Brain microvascular endothelial cell (primary cell): ENCODE measurements at regions not wholly inside any gene's neighbourhood (a gene's known extent, or its start where the extent isn't known, plus 50 kb on each side); places are given as distances from the start of the nearest gene placed in this dataset.
"Not testable (repeated sequence)": the region's sequence is repeated elsewhere in the genome, so short reads cannot be mapped to it uniquely, and the experiment has no call there.

ENCODE experiments used
- DNase-seq: peaks from one replicate; pipeline ENCODE4 v3.0.0-alpha.2; 2020
- H3K27ac ChIP-seq: fragments of 250-450 bp; sonication (Bioruptor Pico); 2 replicates; pipeline ENCODE4 v1.5.1; 2020; ENCODE audit warnings: mild to moderate bottlenecking, moderate library complexity
- H3K27me3 ChIP-seq: fragments of 250-450 bp; sonication (Bioruptor Pico); replicated peaks from 2 replicates; pipeline ENCODE4 v1.5.1; 2020; ENCODE audit warnings: mild to moderate bottlenecking
- H3K36me3 ChIP-seq: fragments of 250-450 bp; sonication (Bioruptor Pico); replicated peaks from 2 replicates; pipeline ENCODE4 v1.5.1; 2020; ENCODE audit warnings: mild to moderate bottlenecking
- H3K4me3 ChIP-seq: 2 replicates; pipeline ENCODE4 v1.5.1; 2011; ENCODE audit warnings: low read depth, mild to moderate bottlenecking, control low read depth, low read length, moderate library complexity
- in situ Hi-C: cut with HindIII; loops from 2 replicates; pipeline ENCODE4 v1.10.0; 2017; ENCODE audit warnings: low sequenced_read_pairs, low pct_ligation_motif_present

DNA sequence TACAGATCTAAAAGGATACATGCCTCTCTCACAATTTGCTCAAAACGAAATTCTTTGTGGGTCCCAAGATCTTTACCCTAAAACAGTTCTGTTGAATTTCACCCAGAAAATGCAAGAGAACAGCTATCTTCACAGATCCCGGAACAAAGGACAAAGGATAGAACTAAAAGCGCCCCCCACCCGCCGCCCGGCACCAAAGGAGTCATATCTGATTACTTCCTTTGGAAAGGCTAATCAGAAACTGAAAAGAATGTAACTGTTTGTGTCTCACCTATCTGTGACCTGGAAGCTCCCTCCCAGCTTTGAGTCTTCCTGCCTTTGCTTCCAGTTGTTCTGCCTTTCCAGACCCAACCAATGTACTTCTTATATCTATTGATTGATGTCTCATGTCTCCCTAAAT, 247.9 kb upstream of the FAM240B start:
- H3K27me3 ChIP-seq, DNase-seq, in situ Hi-C loops, H3K36me3 ChIP-seq, H3K4me3 ChIP-seq, H3K27ac ChIP-seq: not testable (repeated sequence)

DNA sequence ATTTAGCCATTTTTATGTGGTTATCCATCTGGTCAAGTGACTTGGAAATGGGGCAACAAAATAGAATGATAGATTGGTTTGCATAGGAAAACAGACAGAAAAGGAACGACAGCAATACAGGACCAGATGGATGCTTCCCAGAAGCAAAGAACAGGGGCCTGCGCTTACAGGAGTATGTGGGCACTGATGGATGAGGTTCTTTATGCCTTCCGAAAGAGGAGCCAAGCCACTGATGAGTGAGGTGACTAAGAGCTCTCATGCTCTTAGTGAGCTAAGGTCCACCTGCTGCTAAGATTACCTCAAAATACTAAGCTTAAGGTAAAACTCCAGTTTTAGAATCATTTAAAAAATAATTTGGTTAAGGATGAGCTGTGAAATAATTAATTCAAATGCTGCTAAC, 247.4 kb upstream of the FAM240B start:
- DNase-seq, in situ Hi-C loops, H3K4me3 ChIP-seq, H3K36me3 ChIP-seq, H3K27me3 ChIP-seq, H3K27ac ChIP-seq: not testable (repeated sequence)

DNA sequence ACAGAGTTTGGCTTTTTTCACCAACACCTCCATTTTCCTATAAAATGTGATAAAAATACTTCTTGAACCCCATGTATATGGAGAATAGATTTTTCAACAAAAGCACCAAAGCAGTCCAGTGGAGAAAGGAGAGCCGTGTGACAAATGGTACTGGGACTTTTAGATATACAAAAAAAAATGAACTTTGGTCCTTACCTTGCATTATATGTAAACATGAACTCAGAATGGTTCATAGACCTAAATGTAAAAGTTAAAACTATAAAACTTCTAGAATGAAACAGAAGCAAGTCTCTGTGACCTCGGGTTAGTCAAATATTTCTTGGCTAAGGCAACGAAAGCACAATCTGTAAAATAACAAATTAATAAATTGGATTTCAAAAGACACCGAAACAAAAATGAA, 239.9 kb upstream of the FAM240B start:
- in situ Hi-C loops, DNase-seq, H3K4me3 ChIP-seq, H3K27me3 ChIP-seq, H3K36me3 ChIP-seq, H3K27ac ChIP-seq: not testable (repeated sequence)

DNA sequence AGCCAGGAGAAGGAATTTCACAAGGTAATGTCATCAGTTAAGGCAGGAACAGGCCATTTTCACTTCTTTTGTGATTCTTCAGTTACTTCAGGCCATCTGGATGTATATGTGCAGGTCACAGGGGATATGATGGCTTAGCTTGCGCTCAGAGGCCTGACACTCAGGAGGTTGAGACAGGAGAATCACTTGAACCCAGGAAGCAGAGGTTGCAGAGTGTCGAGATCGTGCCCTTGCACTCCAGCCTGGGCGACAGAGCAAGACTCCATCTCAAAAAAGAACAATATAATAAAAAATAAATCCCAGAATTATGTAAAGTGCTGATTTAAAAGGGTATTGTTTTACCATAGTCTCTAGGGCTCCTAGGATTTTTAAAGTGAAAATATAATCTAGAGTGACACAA, 235.9 kb upstream of the FAM240B start:
- in situ Hi-C loops, H3K36me3 ChIP-seq, DNase-seq, H3K27ac ChIP-seq, H3K4me3 ChIP-seq, H3K27me3 ChIP-seq: not testable (repeated sequence)

DNA sequence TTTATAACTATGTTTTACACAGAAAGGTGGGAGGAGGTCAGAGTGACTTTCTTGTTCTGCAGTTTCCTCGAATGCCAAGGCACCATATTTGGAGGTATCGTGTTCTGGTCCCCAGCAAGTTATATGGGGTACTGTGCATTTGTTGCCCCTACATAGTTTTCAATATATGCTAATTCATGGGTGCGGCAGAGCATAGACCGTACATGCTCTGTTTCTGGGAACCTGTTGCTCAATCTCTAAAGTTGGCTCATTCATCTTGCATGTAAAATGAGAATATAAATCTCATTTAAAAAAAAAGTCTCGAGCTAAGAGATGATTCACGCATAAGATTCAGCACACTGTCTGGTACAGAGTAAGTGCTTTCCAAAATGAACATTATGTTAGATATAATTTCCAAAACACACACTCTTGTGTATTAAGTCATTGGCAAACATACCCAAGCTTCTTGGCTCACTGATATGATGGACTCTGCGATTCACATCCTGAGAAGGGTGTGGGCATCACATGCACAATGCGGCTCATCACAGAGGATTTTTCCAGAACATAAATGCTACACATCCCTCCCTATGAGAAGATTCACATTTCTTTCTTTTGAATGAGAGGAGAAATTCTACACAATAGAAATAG, 232.9 kb upstream of the FAM240B start:
- H3K4me3 ChIP-seq, H3K27me3 ChIP-seq, in situ Hi-C loops, H3K36me3 ChIP-seq, DNase-seq, H3K27ac ChIP-seq: not testable (repeated sequence)

DNA sequence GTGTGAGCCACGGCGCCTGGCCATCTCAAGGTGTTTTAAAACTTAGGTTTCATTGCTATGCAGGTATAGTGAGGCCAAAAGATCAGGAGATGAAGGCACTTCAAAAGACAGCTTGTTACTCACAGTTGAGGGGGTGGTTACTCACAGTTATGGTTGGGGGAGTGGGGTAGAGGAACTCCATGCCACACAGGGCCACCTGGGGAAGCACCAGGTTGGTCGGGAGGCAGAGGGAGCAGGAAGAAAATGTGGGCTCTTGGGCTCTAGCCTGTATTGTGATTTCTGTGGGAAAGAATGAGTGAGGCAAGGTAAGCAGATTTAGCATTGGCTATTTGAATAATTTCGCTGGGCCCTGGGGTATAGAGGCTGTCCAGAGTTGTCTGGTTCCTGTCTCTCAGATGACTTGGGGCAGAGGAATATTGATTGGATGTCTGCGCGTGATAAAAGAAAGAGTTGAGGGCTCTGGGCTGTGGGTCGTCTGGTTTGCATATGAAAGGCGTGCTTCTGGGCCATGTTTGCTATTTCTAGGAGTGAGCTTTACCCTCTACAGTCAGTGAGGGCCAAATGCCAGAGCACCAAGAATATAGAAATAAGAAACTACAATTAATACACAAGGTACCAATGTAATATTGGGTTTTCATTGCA, 226.1 kb upstream of the FAM240B start:
- DNase-seq, H3K36me3 ChIP-seq, H3K27me3 ChIP-seq, H3K27ac ChIP-seq, in situ Hi-C loops, H3K4me3 ChIP-seq: not testable (repeated sequence)

DNA sequence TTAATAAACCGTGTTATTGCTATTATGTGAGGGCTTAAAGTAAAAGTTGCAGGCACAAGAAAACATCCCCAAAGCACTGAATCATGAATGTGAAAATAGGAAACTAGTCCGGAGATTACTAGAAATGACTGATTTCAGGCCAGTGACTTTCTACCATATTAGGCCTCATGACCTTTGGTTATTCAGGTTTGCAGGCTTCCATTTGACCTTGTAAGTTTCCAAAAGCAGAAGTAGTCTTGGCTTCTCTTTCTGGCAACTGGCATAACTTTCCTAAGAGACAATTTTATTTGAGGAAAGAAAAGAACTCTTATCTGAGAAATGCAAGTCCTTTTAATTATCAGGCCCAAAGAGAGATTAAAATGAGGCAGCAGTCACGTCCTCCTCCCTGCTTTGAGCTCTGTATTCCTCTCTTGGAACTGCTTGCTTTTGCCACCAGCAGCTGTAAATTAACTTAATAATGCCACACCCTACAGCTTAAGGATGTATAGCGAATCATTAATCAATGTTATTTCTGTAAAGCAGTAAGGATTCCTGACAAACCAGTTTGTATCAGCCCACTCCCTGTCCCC, 225.0 kb upstream of the FAM240B start:
- DNase-seq, H3K27me3 ChIP-seq, H3K36me3 ChIP-seq, H3K27ac ChIP-seq, H3K4me3 ChIP-seq, in situ Hi-C loops: not testable (repeated sequence)

DNA sequence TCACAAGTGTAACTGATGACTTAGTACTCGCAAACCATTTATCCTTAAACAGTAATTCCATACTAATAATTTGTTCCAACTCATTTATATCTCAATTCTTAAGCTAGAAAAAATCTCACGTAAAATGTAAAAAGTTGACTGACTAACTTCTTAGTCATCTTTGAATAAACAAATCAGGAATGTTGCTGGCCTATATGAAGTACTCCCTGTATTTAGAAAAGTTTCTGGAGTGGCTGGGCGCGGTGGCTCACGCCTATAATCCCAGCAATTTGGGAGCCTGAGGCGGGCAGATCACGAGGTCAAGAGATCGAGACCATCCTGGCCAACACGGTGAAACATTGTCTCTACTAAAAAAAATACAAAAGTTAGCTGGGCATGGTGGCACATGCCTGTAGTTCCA, 220.6 kb upstream of the FAM240B start:
- DNase-seq, H3K27me3 ChIP-seq, H3K27ac ChIP-seq, H3K36me3 ChIP-seq, in situ Hi-C loops, H3K4me3 ChIP-seq: not testable (repeated sequence)

DNA sequence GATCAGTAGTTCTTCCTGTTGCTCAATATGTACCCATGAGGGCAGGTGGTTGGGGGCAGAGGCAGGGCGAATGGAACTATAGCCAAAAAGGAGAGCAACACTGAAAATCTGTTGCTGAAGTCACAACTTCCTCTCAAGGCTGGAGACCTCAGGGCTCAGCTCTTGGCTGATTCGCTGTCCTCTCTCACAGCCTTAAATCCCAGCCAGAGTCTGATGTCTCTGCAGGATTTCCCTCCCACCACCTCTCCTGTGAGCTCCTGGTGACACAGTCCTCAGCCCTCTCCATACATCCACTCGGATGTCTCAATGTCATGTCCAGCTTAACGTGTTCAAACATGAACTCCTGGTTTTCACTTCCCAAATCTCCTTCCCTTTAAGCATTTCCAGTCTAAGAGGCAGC, 218.7 kb upstream of the FAM240B start:
- H3K27ac ChIP-seq, in situ Hi-C loops, H3K36me3 ChIP-seq, DNase-seq, H3K27me3 ChIP-seq, H3K4me3 ChIP-seq: not testable (repeated sequence)

DNA sequence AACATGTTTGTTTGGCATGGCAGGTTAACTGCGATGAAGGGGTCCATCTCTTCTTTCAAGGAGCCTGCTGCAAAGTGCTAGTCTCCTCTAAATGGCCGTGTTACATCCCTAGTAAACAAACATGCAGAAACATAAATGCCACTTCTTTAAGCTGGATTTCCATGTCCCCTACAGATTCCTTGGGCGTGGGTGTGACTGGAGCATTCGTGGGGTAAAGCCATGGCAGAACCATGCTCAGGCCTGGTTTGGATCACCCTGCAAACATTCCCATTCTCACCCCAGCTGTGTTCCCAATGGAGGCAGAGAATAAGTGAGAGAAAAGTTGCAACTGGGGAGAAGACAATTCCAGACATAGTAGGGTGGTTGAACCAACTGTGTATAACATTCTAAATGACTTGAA, 208.0 kb upstream of the FAM240B start:
- in situ Hi-C loops, H3K36me3 ChIP-seq, H3K27me3 ChIP-seq, H3K4me3 ChIP-seq, H3K27ac ChIP-seq, DNase-seq: not testable (repeated sequence)

DNA sequence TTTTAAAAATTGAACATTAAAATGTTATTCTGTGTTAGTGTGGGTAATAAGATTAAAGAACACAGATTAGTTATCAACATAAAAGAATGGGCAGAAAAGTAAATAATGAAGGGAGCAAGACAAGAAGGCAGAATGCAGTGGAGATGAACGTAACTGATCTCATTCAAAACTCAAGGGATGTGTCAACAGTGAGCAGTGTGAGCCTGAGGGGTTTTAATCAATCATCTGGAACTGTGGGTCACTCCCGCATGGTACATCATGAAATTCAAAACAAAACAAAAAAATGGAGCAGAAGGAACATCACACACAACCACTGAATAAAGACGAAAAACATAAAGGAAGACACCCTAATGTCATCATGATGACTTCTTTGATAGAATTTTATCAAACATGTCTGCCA, 206.6 kb upstream of the FAM240B start:
- in situ Hi-C loops, H3K4me3 ChIP-seq: not testable (repeated sequence)

DNA sequence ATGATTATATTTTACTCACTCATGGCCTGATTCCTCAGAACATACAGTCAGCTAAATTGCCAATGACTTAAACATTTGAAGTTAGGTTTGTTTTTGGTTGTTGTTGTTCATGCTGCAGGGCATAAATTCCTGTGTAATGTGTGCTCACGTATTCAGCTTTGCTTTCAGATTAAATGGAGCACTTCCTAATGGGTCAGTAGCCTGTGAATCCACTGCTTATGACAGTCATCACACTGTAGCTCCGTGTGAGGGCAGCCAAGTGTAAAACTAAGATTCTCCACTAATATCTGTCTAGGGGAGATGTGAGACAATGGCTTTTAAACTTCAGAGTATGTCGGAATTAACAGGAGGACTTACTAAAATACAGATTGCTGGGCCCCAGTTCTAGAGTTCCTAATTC, 201.3 kb upstream of the FAM240B start:
- in situ Hi-C loops, H3K36me3 ChIP-seq, H3K27me3 ChIP-seq, H3K4me3 ChIP-seq, H3K27ac ChIP-seq, DNase-seq: not testable (repeated sequence)

More for the DNA sequence above, 206.6 kb upstream of the FAM240B start:
- not testable (repeated sequence) for DNase-seq, H3K36me3 ChIP-seq, H3K27me3 ChIP-seq, H3K27ac ChIP-seq

DNA sequence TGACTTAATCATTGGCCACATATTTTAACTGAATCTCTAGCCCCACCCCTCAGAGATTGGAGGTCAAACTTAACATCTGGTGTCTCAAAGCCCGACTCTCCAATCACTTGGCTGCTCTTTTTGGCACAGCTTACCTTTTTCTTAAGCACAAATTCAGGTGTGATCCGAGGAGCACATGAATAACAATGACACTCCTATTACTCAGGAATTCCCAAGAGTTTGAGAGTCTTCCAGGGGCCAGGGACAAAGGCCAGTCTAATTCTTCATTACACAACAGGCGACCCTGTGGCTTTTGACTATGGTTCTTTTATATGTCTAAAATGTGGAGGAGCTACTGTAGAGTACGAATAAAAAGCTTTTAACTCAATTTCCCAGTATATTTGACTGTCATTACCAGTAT, 190.7 kb upstream of the FAM240B start:
- H3K4me3 ChIP-seq, H3K27ac ChIP-seq, in situ Hi-C loops, DNase-seq, H3K36me3 ChIP-seq, H3K27me3 ChIP-seq: not testable (repeated sequence)

DNA sequence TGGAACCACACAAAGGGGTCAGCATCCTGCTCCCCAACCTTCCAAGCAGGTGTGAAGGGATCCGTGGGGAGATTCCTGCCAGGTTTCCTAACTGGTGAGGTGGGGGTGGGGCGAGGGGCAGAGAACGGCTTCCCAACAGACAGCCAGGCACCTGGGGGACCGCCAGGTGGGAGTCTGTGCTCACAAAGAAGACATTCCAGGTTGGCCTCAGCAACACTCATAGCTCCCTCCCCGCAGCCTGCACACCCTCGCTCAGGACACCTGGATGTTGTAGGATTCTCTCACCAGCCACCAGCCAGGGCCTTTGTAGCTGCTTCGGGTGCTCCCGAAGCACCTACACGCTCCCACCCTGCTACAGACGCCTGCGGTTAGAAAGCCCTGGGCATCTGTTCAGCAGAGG, 184.8 kb upstream of the FAM240B start:
- DNase-seq, H3K27ac ChIP-seq, H3K4me3 ChIP-seq, in situ Hi-C loops, H3K36me3 ChIP-seq, H3K27me3 ChIP-seq: not testable (repeated sequence)

DNA sequence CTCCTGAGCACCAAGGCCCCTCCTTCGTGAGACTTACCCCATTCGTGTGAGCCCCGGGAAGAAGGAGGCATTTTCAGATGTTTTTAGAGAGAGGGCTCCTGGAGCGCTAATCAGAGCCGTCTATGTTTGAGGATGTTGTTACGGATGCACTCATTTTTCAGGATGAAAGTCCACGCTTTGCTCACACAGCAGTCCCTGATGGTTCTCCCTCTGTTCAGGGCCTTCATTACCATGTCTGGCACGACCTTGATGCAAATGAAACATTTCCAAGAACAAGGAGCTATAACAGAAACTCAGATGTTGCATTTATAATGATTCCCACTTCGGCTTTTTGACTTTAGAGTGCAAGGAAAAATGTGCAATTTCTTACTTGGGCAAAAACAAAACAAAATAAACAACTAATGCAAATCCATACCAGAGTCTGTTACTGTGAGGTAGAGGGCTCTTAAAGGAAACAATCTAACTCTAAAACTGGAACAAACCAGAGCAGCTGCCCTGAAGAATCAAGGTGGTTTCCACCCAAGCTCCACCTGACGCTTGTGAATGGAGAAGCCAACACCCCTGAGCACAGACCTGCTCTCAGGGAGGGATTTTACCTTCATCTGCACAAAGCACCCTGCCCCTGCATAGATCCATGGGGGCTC, 181.7 kb upstream of the FAM240B start:
- H3K27ac ChIP-seq, DNase-seq, H3K4me3 ChIP-seq, H3K27me3 ChIP-seq, in situ Hi-C loops, H3K36me3 ChIP-seq: not testable (repeated sequence)
